Astrocyte of the hippocampus (primary cell): ENCODE measurements at regions not wholly inside any gene's neighbourhood (a gene's known extent, or its start where the extent isn't known, plus 50 kb on each side); places are given as distances from the start of the nearest gene placed in this dataset.
"Not testable (repeated sequence)": the region's sequence is repeated elsewhere in the genome, so short reads cannot be mapped to it uniquely, and the experiment has no call there.

ENCODE experiments used
- DNase-seq: peaks from one replicate; pipeline ENCODE4 v3.0.0; 2011; ENCODE audit warnings: low read depth, low spot score

DNA sequence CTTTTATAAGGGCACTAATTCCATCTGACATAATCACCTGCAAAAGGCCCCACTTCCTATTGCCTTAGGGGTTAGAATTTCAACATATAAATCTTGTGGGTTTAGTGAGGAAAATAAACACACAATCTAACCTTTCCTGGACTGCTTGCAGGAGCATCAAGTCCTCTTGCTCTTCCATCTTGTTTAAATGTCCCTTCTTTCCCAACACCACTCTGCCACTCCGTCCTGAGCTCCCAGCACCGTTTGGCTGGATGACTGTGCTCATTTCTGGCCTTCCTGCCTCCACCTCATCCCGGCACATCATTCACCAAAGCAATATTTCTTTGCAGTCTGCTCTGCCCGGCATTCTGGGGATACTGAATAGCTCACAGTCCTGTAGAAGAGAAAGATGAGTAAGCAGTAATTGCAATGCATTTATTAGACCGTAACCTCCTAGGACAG, 247.8 kb downstream of the BCL2 start:
- DNase-seq = no peak

DNA sequence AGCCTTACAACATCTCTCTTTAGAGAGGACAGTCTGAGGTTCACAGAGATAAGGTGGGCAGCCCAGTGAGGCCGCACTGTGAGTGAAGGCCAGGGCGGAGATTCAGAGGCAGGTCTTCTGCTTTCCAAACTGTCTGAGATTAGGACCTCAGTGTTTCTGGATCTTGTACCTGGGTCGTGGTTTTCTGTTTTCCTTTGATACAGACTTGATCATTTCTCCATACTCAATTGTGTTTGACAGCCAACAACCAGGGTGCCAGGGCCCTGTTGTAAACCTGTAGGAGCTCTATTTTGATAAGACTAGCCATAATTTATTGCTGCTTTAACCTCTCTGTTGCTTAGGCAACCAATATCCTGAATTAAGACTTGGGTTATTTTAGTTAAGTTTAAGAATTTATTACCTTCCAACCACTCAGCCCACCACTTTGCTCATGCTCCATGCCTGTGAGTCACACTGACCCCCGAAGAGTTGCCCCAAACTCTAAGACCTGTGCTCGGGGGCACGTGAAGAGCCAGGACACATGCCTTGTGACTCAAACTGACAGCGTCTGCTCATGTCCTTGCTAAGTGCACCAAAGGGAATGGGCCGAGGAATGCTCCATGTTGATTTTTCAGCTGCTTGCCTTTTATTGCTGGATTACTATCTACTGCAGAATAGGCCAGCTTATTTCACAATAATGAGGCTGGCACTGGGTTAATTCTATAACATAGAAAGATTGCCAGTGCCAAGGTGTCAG, 248.6 kb downstream of the BCL2 start:
- no peak for DNase-seq

DNA sequence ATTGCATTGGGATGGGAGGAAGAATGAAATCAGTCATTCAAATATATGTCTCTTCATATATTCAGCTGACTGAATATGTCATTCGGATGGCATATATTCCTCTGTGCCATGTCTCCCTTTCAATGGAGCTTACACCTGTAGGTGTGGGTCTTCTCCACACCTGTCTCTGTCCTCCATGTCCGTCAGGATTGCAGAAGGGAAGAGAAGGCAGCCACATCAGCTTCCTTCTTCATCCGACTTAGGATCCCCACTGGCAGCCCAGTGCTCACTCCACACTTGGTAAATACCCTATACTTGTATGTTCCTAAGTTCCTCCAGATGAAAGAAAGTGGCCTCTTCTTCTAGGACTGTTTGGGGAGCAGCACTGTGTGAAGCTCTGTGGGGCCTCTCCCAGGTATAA, 250.1 kb downstream of the BCL2 start:
- DNase-seq = no peak

DNA sequence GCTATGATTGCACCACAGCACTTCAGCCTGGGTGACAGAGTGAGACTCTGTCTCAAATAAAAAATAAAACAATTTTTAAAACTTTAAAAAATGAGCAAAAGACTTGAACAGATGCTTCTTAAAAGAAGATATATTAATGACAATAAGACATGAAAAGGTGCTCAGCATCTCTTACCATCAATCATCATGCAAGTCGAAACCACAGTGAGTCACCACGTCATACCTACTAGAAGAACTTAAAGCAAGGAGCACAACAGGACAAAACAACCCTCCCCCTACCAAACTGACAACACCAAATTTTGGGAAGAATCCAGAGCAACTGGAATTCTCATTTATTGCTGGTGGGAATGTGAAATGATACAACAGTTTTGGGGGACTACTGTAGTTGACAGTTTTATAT, 251.6 kb downstream of the BCL2 start:
- no peak for DNase-seq

DNA sequence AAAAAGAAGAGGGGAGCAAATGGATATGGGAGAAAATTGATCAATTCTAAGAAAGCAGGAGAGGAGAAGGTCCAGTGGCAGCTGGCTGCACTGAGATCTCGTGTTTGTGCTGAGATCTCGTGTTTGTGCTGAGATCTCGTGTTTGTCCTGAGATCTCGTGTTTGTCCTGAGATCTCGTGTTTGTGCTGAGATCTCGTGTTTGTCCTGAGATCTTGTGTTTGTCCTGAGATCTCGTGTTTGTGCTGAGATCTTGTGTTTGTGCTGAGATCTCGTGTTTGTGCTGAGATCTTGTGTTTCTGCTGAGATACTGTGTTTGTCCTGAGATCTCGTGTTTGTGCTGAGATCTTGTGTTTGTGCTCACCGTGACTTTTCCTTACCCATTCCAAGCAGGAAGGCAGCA, 254.4 kb downstream of the BCL2 start:
- no peak for DNase-seq

DNA sequence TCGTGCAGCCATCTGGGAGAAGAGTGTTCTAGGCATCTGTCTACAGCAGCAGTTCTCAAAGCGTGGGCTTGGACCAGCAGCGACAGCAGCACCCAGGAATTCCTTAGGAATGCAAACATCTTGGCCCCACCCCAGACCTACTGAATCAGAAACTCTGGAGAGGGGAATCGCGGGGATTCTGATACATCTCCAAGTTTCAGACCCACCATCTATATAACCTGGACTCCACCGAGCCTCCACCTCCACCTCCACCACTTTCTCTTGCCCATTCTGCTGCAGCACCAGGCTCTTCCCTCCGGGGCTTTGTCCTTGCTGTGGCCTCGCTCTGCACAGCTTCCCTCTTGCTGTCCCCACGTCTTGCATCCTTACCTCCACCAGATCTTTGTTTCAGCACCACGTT, 256.4 kb downstream of the BCL2 start:
- DNase-seq = peak; percentile 58

DNA sequence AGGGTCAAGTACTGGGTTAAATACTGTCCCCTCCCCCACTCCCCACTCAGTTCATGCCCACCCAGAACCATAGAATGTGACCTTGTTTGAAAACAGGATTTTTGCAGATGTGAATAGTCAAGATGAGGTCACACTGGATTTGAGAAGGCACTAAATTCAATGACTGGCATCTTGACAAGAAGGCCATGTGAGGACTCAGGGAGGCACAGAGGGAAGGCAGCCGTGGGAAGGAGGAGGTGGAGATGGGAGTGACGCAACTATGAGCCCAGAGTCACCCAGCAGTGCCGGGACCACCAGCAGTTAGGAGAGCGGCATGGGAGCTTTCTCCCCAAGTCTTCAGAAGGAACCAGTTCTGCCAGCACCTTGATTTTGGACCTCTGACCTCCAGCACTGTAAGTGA, 257.3 kb downstream of the BCL2 start:
- no peak for DNase-seq

DNA sequence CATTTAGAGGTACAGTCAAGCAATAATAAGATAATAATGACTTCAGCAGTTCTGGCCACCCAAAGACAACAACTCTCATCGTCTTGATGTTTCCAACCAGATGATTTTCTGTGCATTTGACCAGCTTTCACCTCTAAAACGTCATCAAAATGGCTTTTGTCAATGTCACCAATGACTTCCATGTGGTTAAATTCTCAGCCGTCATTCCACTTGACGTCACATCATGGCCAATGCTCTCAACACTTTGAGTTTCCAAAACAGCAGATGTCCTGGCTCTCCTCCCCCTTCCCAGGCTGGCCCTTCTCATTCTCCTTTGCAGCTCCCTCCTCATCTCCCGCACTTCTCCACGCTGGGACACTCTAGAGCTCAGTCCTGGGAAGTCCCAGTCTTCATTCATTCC, 258.3 kb downstream of the BCL2 start:
- no peak for DNase-seq

DNA sequence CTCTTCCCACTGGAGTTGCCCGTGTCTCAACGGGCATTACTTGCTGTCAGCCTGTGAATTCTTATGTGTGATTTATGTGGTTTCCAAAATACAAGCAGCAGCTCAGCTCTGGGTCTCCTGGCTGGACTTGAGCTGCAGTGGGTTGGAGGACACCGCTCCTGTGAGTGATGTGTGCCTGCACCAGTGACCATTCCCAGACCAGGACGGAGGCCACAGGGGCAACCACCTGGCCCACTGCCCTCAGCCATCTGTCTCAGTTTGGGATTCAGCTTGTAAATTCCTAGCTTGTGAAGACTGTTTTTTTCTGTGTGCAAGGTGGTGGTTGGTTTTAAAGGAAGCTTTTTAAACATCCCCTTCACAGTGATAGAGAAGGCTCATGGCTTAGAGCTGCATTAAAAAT, 261.0 kb downstream of the BCL2 start:
- DNase-seq = no peak

DNA sequence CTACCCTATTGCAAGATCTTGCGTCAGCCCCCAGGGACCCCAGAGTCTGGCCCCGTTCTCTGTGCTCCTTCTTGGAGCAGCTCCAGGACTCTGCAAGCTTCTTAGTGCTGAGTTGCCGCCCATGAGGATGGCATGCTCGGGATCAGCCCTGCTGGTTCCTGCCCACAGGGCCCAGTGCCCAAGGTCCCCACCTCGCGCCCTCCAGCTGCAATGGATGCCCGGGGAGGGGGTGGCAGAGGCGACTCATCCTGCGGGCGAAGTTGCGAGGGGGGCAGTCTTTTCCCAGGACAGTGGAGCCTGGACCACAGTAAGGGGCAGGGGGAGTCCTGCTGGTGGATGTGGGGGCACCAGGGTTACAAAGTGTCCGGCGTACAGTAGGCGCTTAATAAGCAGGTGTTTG, 261.9 kb downstream of the BCL2 start:
- DNase-seq = no peak

DNA sequence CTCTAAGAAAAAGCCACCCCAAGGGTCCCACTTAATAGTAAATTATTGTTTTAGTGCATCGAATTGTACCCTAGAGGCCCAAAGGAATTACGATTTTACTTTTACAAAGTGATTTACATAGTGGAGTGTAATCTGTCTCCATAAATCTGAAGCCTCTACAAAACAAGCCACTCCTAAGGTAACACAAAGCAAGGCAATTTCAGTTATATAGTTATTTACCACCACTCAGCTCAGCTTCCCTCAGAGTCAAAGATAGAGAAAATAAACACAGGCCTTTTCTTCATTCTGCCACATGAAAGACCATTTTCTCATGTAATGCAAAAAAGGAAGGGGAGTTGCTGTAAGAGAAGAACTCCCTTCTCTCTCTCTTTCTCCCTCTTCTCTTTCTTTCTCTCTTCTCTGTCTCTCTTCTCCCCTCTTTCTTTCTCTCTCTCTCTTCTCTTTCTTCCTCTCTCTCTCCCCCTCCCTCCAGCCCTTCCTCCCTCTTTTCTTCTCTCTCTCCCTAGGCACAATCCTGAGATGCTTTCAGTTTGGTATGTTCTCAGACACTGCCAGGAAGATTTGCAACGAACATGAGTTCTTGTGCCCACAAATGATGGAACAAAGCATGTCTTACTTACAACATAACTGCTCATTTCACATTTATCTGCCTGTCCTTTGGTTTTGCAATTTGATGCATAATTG, 264.5 kb downstream of the BCL2 start:
- DNase-seq = no peak

DNA sequence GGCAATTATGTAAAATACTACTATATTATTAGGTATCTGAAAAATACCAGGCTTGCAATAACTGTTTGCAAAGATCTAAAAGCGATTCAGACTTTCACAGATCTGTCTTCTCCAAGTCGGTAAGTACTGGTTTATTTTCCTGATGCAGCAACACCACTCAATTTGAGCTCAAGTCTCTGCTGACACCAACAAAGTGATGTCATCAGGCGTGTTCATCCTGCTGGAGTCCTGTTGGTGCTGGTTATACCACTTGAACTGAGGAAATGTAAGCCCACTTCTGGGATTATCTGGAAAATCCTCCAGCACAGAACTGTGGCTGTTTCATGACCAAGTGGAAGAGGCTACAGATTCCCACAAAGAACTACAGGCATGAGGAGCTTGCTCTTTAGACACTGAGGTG, 267.6 kb downstream of the BCL2 start:
- DNase-seq = no peak

DNA sequence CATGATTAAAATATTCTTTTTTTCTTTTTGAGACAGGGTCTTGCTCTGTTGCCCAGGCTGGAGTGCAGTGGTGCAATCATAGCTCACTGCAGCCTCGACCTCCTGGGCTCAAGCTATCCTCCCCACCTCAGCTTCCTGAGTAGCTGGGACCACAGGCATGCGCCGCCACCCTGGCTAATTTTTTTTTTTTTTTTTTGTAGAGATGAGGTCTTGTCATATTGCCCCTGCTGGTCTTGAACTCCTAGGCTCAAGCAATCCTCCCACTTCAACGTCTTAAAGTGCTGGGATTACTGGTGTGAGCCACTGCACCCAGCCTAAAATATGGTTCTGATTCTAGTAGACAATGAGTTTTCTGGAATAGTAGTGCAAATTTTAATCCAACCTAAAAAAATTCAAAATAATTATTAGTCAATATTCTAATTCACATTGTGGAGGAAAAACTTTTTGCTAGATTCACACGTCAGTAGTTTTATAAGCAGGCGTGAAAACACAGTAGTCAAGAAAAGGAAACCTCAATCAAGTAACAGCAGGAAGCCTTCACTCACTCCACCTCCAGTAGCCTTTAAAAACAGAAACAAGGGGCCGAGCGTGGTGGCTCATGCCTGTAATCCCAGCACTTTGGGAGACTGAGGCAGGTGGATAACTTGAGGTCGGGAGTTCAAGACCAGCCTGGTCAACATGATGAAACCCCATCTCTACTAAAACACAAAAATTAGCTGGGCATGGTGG, 268.7 kb downstream of the BCL2 start:
- not testable (repeated sequence) for DNase-seq

DNA sequence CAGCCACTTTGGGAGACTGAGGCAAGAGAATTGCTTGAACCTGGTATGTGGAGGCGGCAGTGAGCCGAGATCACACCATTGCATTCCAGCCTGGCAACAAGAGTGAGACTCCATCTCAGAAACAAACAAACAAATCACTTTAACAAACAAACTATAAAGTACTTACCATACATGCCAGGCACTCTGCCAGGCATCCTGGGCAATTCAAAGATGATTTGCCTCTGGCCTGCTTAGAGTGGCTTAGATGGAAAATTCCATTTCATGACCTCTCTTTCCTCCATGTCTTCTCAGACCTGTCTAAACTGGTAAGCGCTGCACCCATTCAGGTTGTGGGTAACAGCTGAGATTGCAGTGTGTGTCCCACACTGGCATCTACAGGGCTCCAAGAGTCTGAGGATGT, 273.2 kb downstream of the BCL2 start:
- no peak for DNase-seq

DNA sequence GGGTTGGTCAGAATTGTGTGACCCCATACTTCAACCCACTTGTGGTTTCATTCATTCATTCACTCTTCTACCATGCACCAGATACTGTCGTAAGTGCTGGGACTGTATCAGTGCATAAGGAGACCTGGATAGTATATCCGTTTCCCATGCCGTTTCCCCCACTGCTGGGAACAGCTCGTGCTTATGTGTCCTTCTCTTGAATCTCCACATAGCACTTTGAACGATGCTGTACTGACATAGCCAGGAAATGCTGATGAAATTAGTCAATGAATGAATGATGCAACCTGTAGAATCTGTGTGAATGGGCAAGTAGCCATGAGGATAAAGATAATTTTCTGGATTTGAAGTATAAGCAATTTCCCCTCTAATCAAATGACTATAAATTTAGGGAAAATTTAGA, 276.1 kb downstream of the BCL2 start:
- DNase-seq = no peak

DNA sequence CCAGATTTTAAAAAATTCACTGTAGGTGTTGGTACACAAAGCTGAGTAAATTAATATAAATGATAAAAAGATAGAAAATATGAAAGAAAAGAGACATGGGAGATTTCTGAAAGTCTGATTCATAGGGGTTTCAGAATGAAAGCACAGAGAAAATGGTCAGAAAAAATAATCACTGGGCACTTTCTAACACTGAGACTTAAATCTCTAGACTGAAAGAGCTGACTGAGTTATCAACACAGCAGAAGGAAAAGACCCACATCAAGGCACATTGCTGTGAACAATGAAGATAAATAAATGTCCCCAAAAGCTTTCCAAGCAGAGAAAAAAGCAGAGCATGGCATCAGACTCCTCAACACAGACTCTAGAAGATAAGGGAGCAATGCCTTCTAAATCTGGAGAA, 277.2 kb downstream of the BCL2 start:
- no peak for DNase-seq

DNA sequence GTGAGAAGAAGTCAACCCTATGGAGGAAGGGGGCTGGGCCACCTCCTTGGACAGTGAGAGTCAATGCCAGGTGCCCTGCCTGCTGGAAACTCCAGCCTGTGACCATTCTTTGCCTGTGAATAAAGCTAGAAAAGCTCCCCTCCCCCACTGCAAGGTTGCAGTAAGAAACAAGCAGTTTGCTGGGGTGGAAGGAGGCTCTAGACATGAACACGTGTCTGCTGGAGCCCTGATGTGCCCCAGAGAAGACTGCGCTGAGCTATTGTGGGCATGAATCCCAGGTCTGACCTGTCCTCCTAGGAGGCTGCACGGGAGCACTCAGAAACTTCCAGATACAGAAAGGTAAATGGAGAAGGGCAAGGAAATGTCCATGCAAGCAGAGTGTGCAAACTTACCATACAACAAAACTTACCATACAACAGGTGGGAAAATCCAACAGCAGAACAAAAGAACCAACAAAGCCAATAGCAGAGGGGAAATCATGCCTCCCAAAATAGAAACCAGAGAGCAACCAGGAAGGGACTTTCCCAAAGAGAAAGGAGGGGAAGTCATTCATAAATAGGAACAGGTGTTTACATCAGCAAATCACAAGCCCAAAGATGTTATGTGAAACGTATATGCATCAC, 278.7 kb downstream of the BCL2 start:
- no peak for DNase-seq

DNA sequence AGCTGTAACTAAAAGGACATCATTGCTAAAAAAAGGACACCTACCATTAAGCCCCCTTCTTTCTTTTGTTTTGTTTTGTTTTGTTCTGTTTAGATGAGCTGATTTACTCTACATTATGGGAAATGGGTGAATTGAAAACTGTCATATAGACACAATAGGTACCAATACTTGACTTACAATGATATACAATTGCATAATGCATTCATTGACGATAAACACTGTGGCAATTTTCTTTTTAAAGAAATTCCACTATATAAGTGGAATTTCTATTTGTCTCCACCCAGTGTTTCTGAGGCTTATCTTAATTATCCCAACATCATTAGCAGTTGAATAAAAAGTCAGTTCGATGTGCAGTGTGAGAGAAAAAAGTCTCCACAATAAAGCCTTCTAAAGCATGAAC, 282.1 kb downstream of the BCL2 start:
- no peak for DNase-seq

DNA sequence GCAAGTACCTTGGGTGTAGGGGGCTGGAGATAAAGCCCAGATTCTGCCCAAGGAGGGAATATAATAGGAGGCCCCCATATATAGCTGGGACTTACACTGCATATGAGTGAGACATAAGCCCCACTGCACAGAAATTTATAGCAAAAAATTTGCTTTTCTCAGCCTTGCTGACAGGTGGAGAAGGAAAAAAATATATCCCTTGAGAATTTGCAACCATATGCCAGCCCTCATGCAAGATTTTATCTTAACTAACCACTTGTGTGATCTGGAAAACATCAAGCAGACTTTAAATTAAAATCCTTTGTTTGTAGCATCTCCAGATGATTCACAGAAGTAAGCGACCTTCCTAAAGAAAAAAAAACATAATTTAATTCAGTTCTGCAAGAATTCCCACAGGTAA, 288.2 kb downstream of the BCL2 start:
- DNase-seq = no peak
